22Rv1 (cell line): ENCODE measurements at regions not wholly inside any gene's neighbourhood (a gene's known extent, or its start where the extent isn't known, plus 50 kb on each side); places are given as distances from the start of the nearest gene placed in this dataset.

Experiments
- ZFX ChIP-seq: fragments of 450-650 bp; IDR thresholded peaks from 2 replicates; pipeline ENCODE4 v1.6.1; 2017; ENCODE audit warnings: antibody characterized with exemption, borderline replicate concordance
- TF ChIP-seq, protein P1 (sequence below): fragments of 450-650 bp; IDR thresholded peaks from 2 replicates; pipeline ENCODE4 v1.5.1; 2017; ENCODE audit warnings: mild to moderate bottlenecking

DNA sequence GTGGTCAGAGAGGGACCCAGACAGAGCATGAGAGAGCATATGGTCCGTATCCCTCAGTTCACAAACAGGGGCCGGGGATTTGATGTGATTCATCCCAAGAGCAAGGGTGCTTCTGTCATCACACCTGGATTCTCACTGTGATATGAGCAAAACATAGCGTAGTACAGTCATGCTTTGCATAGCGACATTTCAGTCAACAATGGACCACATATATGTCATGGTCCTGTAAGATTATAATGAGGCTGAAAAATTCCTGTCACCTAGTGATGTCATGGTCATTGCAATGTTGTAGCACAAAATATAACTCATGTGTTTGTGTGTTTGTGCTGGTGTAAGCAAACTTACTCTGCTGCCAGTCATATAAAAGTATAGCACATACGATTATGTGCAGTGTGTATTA, 207.4 kb upstream of the CDH13 start:
- TF ChIP-seq, protein P1, sequence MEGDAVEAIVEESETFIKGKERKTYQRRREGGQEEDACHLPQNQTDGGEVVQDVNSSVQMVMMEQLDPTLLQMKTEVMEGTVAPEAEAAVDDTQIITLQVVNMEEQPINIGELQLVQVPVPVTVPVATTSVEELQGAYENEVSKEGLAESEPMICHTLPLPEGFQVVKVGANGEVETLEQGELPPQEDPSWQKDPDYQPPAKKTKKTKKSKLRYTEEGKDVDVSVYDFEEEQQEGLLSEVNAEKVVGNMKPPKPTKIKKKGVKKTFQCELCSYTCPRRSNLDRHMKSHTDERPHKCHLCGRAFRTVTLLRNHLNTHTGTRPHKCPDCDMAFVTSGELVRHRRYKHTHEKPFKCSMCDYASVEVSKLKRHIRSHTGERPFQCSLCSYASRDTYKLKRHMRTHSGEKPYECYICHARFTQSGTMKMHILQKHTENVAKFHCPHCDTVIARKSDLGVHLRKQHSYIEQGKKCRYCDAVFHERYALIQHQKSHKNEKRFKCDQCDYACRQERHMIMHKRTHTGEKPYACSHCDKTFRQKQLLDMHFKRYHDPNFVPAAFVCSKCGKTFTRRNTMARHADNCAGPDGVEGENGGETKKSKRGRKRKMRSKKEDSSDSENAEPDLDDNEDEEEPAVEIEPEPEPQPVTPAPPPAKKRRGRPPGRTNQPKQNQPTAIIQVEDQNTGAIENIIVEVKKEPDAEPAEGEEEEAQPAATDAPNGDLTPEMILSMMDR = no peak
- no peak for TF ChIP-seq ZFX
